ENCODE measurements at regions not wholly inside any gene's neighbourhood (a gene's known extent, or its start where the extent isn't known, plus 50 kb on each side); places are given as distances from the start of the nearest gene placed in this dataset.

DNA sequence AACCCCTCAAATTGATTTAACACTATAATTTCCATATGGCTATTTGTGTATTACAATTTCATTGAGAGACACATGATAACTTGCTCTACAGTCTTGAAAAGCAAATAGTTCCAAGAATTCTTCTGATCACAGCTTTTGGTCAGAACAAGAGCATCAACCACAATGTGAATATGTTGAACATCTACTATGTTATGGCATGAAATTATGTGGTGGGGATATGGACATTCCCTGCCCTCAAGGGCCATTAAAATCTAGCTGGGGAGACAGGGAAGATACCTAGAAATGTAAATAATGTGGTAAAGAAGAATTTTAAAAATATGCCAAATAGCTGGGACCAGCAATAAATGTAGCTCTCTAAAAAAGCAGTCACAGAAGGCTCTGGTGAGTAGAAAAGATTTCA, 262.2 kb downstream of the FZD1 start:
- TF ChIP-seq CTCF (IDR thresholded peaks at IDR 0.05): no peak
- TF ChIP-seq NR2C2 (CRISPR knock-in tag; IDR thresholded peaks at IDR 0.05): no peak
- TF ChIP-seq, protein P1, sequence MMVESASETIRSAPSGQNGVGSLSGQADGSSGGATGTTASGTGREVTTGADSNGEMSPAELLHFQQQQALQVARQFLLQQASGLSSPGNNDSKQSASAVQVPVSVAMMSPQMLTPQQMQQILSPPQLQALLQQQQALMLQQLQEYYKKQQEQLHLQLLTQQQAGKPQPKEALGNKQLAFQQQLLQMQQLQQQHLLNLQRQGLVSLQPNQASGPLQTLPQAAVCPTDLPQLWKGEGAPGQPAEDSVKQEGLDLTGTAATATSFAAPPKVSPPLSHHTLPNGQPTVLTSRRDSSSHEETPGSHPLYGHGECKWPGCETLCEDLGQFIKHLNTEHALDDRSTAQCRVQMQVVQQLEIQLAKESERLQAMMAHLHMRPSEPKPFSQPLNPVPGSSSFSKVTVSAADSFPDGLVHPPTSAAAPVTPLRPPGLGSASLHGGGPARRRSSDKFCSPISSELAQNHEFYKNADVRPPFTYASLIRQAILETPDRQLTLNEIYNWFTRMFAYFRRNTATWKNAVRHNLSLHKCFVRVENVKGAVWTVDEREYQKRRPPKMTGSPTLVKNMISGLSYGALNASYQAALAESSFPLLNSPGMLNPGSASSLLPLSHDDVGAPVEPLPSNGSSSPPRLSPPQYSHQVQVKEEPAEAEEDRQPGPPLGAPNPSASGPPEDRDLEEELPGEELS (CRISPR knock-in tag; IDR thresholded peaks at IDR 0.05): no peak
- no peak for TF ChIP-seq JUN (CRISPR knock-in tag; IDR thresholded peaks at IDR 0.05)
- no peak for TF ChIP-seq TEAD1 (CRISPR knock-in tag; IDR thresholded peaks at IDR 0.05)
- no peak for TF ChIP-seq MAX (CRISPR knock-in tag; IDR thresholded peaks at IDR 0.05)
